ENCODE measurements at regions not wholly inside any gene's neighbourhood (a gene's known extent, or its start where the extent isn't known, plus 50 kb on each side); places are given as distances from the start of the nearest gene placed in this dataset.

- TF ChIP-seq GLIS3 (CRISPR knock-in tag; IDR thresholded peaks at IDR 0.05) (no peak), PATZ1 (CRISPR knock-in tag; IDR thresholded peaks at IDR 0.05; ENCODE audit: borderline replicate concordance) (no peak), CREB5 (CRISPR knock-in tag; IDR thresholded peaks at IDR 0.05; ENCODE audit: low read depth) (no peak), PPARA (CRISPR knock-in tag; IDR thresholded peaks at IDR 0.05; ENCODE audit: borderline replicate concordance) (no peak), ARNTL (CRISPR knock-in tag; IDR thresholded peaks at IDR 0.05; ENCODE audit: borderline replicate concordance, low read depth) (no peak), TOX (CRISPR knock-in tag; IDR thresholded peaks at IDR 0.05; ENCODE audit: borderline replicate concordance) (no peak), OSR1 (CRISPR knock-in tag; IDR thresholded peaks at IDR 0.05) (no peak), SNAI2 (CRISPR knock-in tag; IDR thresholded peaks at IDR 0.05) (no peak), ZNF565 (CRISPR knock-in tag; conservative IDR thresholded peaks at IDR 0.05; ENCODE audit: low read depth) (no peak), ZNF8 (CRISPR knock-in tag; IDR thresholded peaks at IDR 0.05) (no peak), ZC3H10 (CRISPR knock-in tag; IDR thresholded peaks at IDR 0.05) (no peak)
These were observed 144.7 kb upstream of the INHBA start for GRCh38 chr7:41847606-41848005.

Data from SK-N-SH treated with all-trans-retinoic acid at 6 μM for 48 hours (cell line).